ENCODE measurements at regions not wholly inside any gene's neighbourhood (a gene's known extent, or its start where the extent isn't known, plus 50 kb on each side); places are given as distances from the start of the nearest gene placed in this dataset.

DNA sequence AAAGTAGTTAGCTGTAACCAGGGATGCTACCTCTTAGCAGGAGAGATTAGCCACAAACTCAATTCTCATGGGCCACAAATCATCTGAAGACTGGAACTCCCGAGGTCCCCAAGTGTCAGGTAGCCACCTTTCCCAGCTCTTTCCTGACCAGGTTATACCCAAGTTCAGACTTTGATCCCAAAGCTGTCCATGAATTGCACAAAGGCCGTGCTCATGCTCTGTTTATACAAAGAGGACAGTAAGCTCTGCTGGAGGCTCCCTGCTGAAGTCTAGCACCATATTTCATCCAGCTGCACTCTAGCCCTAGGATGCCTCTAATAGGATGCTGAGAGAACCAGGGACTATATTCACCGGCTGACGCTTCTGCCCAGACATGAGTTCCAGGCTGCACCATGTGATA lies 271.0 kb upstream of the ADAMTSL1 start:
- Mint-ChIP-seq H3K4me1 (ENCODE audit: low read depth, unreplicated experiment) (no peaks in the 10 kb centered on the region), H3K27me3 (ENCODE audit: insufficient read depth, unreplicated experiment) (no peaks in the 10 kb centered on the region), H3K9me3 (ENCODE audit: unreplicated experiment) (no peaks in the 10 kb centered on the region), H3K4me3 (ENCODE audit: unreplicated experiment) (no peak overlapping the region), H3K27ac (ENCODE audit: unreplicated experiment) (no peak overlapping the region), H3K36me3 (ENCODE audit: insufficient read depth, unreplicated experiment) (no peaks in the 10 kb centered on the region)
- no peaks in the 10 kb centered on the region for H3K27me3 ChIP-seq (replicated peaks; ENCODE audit: control insufficient read depth, insufficient read depth, low read length)
- H3K9me3 ChIP-seq: no peaks in the 10 kb centered on the region
- DNase-seq: no peak
- POLR2A ChIA-PET: no interaction called here
- no peaks in the 10 kb centered on the region for H3K4me1 ChIP-seq
- TF ChIP-seq, protein P1, sequence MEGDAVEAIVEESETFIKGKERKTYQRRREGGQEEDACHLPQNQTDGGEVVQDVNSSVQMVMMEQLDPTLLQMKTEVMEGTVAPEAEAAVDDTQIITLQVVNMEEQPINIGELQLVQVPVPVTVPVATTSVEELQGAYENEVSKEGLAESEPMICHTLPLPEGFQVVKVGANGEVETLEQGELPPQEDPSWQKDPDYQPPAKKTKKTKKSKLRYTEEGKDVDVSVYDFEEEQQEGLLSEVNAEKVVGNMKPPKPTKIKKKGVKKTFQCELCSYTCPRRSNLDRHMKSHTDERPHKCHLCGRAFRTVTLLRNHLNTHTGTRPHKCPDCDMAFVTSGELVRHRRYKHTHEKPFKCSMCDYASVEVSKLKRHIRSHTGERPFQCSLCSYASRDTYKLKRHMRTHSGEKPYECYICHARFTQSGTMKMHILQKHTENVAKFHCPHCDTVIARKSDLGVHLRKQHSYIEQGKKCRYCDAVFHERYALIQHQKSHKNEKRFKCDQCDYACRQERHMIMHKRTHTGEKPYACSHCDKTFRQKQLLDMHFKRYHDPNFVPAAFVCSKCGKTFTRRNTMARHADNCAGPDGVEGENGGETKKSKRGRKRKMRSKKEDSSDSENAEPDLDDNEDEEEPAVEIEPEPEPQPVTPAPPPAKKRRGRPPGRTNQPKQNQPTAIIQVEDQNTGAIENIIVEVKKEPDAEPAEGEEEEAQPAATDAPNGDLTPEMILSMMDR (IDR thresholded peaks at IDR 0.05; ENCODE audit: insufficient read depth in 1 of 2, low read depth in 1 of 2, low read length in 1 of 2, severe bottlenecking in 1 of 2, unreplicated experiment in 1 of 2): no peak
- H3K36me3 ChIP-seq (ENCODE audit: control insufficient read depth, insufficient read depth, low read length): no peaks in the 10 kb centered on the region
- CTCF ChIA-PET: no interaction called here
- H3K4me3 ChIP-seq (ENCODE audit: low read depth, low read length): no peak overlapping the region
- no TSS peak for BruUV-seq (replicated peaks)
- intact Hi-C loops (cut with micrococcal nuclease; ENCODE audit: unreplicated experiment): no loop called here

DNA sequence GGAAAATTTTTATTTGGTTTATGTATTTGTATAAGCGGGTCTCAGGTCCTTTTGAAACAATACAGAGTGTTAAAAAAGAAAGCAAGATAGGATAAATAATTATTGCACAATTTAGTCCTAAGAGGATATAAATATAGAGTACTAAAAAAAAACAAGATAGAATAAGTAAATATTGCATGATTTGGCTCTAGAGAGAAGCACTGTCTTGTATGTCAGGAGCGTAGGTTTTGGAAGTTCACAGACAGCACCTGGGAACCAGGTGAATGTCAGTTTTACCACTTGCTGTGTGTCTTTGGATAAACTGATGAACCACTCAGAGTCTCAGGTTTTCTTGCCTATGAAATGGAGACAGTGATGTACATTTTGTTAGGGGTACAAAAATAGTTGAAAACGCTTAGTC lies 266.2 kb upstream of the ADAMTSL1 start:
- Mint-ChIP-seq H3K27ac (ENCODE audit: unreplicated experiment) (no peak overlapping the region), H3K4me3 (ENCODE audit: unreplicated experiment) (no peak overlapping the region), H3K4me1 (ENCODE audit: low read depth, unreplicated experiment) (no peaks in the 10 kb centered on the region), H3K27me3 (ENCODE audit: insufficient read depth, unreplicated experiment) (no peaks in the 10 kb centered on the region), H3K36me3 (ENCODE audit: insufficient read depth, unreplicated experiment) (no peaks in the 10 kb centered on the region), H3K9me3 (ENCODE audit: unreplicated experiment) (no peaks in the 10 kb centered on the region)
- H3K4me1 ChIP-seq: peaks cover 6% of the 10 kb centered on the region
- H3K27me3 ChIP-seq (replicated peaks; ENCODE audit: control insufficient read depth, insufficient read depth, low read length): no peaks in the 10 kb centered on the region
- intact Hi-C loops (cut with micrococcal nuclease; ENCODE audit: unreplicated experiment): loop anchor here (1.0 to 5.0 kb wide), 4 partner anchors 23 to 396 kb away; no protein-coding TSS in a partner anchor
- BruUV-seq (replicated peaks): no TSS peak
- POLR2A ChIA-PET: no interaction called here
- TF ChIP-seq, protein P1 (IDR thresholded peaks at IDR 0.05; ENCODE audit: insufficient read depth in 1 of 2, low read depth in 1 of 2, low read length in 1 of 2, severe bottlenecking in 1 of 2, unreplicated experiment in 1 of 2): no peak
- H3K36me3 ChIP-seq (ENCODE audit: control insufficient read depth, insufficient read depth, low read length): no peaks in the 10 kb centered on the region
- no peak overlapping the region for H3K4me3 ChIP-seq (ENCODE audit: low read depth, low read length)
- no peaks in the 10 kb centered on the region for H3K9me3 ChIP-seq
- no peak for DNase-seq
- CTCF ChIA-PET: interaction anchor here (1.0 kb wide), 1 partner anchor 397 kb away, joined by 7 read pairs; no protein-coding TSS in a partner anchor

DNA sequence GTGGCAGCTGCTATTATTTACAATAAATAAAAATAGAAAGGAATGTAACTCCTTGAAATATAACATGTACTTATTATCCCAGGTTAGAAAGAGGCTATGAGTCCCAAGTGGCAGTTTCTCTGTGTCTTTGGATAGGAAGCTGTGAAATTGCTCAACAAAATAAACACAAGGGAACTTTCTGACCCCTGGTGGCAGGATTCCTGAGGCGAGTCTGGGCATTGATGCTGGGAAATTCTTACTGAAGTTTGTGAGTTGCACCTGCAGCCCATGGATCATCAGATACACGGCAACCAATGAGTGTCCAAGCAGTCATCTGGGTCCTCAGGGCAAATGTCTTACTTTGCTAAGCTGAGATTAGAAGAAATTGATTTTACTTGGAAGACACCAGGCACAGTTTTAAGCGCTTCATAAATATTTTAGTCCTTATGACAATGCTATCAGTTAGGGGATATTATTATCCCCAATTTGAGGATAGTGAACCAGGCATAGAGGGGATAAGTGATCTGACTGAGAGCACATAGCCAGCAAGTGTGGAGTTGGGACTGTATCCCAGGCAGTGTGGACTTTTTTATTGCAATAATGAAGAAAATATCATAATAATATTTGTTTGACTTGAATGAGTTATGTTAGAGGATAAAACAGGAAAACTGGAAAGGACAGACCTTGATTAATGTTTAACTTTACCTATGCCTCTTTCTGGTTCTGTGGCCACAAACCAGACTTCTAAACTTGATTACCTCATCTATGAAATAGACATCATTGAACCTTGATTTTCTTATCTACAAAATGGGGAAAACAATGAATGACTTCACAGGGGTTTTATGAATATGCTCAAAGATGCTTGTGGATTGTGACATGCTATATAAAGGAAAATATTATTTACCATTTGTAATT lies 265.5 kb upstream of the ADAMTSL1 start:
- BruUV-seq (replicated peaks): no TSS peak
- peak; percentile 62 to 70 for DNase-seq
- Histone ChIP-seq H3K27me3 (replicated peaks; ENCODE audit: control insufficient read depth, insufficient read depth, low read length) (no peaks in the 10 kb centered on the region), H3K4me3 (ENCODE audit: low read depth, low read length) (no peak overlapping the region), H3K9me3 (no peaks in the 10 kb centered on the region), H3K36me3 (ENCODE audit: control insufficient read depth, insufficient read depth, low read length) (no peaks in the 10 kb centered on the region), H3K4me1 (peaks cover 6% of the 10 kb centered on the region)
- TF ChIP-seq, protein P1 (IDR thresholded peaks at IDR 0.05; ENCODE audit: insufficient read depth in 1 of 2, low read depth in 1 of 2, low read length in 1 of 2, severe bottlenecking in 1 of 2, unreplicated experiment in 1 of 2): peak; percentile 46 to 67
- ChIA-PET CTCF (interaction anchor here (0.7 to 1.0 kb wide), 2 partner anchors 65 to 397 kb away, joined by 4 to 7 read pairs; no protein-coding TSS in a partner anchor), POLR2A (no interaction called here)
- intact Hi-C loops (cut with micrococcal nuclease; ENCODE audit: unreplicated experiment): loop anchor here (1.0 to 5.0 kb wide), 4 partner anchors 24 to 397 kb away; no protein-coding TSS in a partner anchor
- no peaks in the 10 kb centered on the region for H3K36me3 Mint-ChIP-seq (ENCODE audit: insufficient read depth, unreplicated experiment)
- no peaks in the 10 kb centered on the region for H3K27me3 Mint-ChIP-seq (ENCODE audit: insufficient read depth, unreplicated experiment)
- H3K9me3 Mint-ChIP-seq (ENCODE audit: unreplicated experiment): no peaks in the 10 kb centered on the region
- no peaks in the 10 kb centered on the region for H3K4me1 Mint-ChIP-seq (ENCODE audit: low read depth, unreplicated experiment)
- no peak overlapping the region for H3K27ac Mint-ChIP-seq (ENCODE audit: unreplicated experiment)
- H3K4me3 Mint-ChIP-seq (ENCODE audit: unreplicated experiment): no peak overlapping the region
